Head of caudate nucleus (tissue), 42 donors: ENCODE measurements at regions not wholly inside any gene's neighbourhood (a gene's known extent, or its start where the extent isn't known, plus 50 kb on each side); places are given as distances from the start of the nearest gene placed in this dataset.

ENCODE experiments used
- DNase-seq, 42 donors: peaks; one replicate each; pipeline versions ENCODE4 v3.0.0 to v3.0.0-alpha.2; 2020 to 2021; ENCODE audit warnings: mixed read lengths in 7 of 42
- intact Hi-C: fragments of 100-400 bp; cut with DNase I; formaldehyde crosslinking; loops from one replicate; pipeline ENCODE4 v1.15.0; 2022

DNA sequence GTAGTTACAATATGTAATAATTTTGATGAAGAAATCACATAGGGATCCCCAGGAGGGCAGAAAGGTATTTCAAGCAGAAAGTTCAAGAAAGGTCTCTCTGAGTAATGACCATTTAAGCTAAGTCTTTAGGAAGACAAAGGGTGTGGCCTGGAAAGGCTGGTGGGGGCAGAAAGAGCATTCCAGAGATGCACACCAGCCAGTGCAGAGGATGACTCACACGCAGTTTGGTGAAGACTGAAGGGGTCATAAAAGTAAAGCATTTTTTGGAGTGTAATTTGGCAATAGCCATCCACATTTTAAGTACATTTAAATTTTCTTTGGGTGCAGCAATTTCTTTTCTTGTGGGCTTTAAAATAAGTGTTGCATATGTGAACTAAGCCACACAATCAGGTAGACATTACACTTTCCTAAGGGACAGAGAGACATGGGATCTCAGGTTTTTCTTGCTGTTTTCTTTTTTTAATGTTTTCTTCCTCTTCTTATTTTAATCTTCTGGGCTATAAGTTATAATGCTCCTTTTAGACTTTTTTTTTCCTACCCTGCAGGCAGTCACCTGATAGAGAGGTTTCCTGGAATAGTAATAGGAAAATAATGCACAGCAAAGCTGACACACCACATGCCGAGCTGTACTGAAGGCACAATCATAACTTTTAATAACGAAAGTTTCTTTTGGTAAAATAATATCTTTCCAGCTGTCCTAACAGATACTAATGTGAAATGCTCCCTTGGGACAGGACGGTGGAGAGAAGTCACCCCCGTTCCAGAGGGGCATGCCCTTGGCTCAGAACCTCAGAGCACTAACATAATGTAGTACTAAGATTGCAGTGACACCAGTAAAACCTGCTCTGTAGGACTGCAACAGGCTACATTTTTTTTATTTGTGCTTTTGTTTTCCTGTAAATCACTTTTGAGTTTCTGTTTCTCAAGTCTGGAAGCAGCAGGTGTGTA is 49.6 kb upstream of the PTPRK start:
- no peak for DNase-seq
- intact Hi-C loops: no loop called here
